GM21737 (cell line): ENCODE measurements at regions not wholly inside any gene's neighbourhood (a gene's known extent, or its start where the extent isn't known, plus 50 kb on each side); places are given as distances from the start of the nearest gene placed in this dataset.

Source experiments
- ATAC-seq: cut with Tn5 transposase; IDR thresholded peaks from one replicate; pipeline ENCODE4 v1.9.1; 2021; ENCODE audit warnings: mild to moderate bottlenecking, moderate library complexity; ENCODE audit not compliant: unreplicated experiment

DNA sequence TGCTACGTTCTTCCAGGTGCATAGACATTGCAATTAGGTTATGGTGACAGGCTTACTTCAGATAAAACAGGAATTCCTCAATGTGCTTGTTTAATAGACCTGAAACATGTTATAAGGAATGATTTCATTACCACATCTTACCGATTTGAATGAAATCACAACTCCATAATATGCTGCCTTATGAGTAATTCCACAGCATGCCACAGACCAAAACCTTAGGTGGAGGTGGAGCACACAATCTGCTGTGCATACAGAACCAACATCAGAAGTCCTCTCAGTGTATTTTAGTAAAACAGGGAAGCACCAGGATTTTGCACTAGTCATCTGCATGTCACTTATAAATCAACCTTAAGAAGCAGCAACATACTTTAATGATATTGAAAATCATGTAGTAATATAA, 148.9 kb upstream of the TSHZ2 start:
- no peak for ATAC-seq

DNA sequence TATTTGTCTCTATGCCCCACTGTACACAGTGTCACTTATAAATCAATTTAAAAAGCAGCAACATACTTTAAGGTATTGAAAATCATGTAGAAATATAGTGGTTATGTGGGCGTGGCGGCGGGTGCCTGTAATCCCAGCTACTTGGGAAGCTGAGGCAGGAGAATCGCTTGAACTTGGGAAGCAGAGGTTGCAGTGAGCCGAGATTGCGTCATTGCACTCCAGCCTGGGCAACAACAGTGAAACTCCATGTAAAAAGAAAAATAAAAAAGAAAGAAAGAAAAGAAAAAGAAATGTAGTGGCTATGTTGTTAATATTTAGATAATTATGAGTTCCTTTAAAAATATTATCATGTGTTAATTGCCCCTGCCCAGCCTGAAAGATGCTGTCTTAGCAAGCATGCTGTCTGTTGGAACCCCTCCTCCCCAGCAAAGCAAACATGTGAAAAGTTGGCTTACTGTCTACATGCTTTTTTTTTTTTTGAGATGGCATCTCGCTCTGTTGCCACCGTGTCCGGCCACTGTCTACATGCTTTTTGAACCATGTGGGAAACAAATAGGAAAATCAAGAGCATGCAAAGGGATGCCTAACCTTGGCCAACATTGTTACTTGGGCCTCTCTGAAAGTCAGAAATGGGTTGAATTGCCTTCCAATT, 151.4 kb upstream of the TSHZ2 start:
- ATAC-seq, result no peak

DNA sequence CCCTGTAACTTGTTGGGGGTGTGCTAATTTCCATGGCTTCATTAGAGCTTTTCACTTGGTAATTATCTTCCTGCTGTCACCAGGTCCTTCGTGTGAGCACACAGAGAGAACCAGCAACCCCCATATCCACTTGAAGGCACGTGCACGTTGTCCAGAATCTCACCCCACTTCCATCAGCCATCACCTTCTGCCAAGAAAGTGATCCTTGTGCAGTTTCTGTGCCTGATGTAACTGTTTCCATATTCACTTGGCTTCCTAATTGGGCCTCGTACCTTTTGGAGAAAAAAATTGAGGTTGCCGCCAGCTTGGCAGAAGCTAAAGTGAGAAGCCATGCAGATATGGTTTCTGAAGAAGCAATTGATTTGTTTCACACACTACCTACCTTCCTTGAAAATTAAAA, 153.7 kb upstream of the TSHZ2 start:
- ATAC-seq, result no peak

DNA sequence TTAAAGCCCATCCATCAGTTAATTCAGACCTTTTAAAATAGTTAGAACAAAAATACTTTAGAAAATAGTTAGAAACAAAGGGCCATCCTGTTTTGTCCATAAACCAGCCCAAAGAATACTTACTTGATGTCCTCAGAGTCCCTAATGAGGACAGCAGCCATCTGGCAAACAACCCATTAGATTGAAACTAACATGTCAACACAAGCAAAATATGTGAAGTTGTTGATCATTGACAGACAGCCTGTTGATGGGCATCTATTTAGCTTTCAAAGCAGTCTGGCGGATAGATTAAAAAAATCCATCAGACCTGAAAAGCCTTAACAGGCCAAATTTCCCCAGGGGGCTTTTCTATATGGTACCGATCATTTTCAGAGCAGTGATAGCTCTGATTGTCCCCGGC, 154.2 kb upstream of the TSHZ2 start:
- no peak for ATAC-seq

DNA sequence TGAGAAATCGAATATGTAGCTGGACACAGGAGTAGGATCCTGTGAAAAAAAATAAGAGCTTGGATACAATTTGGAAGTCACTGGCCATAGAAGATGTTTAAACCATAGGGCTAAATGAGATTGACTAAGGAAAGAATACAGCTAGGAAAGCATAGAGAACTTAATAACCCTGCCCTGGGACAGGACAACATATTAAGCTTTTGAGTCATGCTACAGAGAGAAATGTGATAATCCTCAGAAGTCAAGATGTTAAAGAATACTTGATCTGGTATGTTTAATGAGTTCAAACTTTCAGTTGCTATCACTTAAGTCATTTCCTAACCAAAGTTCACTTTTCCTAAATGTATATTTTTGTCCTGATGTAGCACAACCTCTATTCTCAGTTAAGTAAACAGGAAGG, 154.6 kb upstream of the TSHZ2 start:
- no peak for ATAC-seq

DNA sequence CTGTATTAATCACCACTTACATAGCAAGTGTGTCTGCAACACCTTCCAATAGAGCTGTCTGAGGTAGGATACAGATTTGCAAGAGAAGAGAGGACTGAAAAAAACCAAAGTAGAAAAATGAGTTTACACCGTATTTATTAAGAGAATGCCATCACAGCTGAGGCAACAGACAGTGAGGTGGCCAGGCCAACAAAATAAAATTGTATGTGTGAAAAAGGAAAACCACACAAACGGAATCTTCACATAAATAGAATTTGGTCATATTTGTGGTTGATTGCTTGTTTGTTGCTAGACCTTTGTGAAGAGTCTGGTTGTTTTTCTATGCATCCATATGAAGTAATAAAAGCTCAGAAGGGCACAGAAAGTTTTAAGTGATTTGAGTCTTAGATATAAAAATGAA, 157.8 kb upstream of the TSHZ2 start:
- no peak for ATAC-seq

DNA sequence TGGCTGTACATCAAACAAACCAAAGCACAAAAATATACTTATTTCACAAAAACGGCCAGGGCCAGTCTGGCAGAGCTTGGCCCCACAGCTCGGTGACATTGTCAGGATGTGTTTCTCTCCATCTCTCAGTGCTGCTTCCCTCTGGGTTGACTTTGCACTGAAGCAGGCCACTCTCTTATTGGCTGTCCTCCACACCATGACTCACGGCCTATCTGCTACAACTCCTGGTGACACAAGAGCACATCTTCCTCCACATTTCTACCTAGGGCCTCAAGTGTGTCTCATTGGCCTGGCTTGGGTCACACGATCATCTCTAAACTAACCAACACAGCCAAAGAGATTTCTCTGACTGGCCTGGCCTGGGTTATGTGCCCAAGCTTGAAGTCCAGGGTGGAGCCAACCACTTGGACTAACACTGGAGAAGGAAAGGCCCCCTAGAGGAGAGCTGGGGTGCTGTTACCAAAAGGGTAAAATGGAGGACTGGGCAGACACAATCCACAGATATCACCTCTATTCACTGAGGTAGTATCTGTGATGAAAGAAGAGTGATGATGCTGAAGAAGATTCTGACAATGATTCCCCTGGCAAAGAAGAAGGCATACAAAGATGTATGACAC, 159.8 kb upstream of the TSHZ2 start:
- no peak for ATAC-seq

DNA sequence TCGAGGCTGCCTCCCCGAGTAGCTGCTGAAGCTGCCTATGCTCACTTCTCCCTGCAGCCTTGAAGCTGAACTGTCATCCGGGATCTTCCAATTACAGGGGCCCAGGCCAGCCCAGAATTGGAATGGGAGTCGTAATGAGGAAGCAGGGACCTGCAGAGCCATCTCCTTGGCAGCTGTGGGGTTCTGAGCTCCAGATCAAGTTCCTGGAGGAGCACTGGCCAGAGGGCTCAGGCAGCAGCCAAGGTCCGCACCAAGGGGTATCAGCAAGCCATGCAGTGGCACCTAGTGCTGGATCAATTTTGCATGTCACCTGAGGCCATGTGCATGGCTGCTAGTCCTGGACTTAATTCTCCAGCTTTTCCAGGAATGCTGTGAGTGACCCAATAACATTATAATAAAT, 163.2 kb upstream of the TSHZ2 start:
- no peak for ATAC-seq

DNA sequence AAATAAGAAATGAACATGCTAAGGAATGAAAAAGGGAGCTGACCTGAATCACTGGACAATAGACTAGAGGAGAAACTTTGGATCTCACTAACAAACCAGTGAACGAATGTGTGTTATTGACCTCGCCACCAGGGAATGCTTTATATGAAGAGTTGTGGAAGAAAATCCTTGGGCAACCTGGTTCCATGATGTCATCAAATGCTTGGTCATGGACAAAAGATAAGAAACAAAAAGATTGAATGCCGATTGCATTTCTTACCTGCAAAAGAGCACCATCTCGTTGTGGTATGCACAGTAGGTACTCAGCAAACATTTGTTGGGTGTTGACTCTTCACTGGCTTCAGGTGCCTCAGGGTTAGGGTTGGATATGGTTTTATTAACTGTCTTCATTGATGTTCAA, 165.2 kb upstream of the TSHZ2 start:
- no peak for ATAC-seq

DNA sequence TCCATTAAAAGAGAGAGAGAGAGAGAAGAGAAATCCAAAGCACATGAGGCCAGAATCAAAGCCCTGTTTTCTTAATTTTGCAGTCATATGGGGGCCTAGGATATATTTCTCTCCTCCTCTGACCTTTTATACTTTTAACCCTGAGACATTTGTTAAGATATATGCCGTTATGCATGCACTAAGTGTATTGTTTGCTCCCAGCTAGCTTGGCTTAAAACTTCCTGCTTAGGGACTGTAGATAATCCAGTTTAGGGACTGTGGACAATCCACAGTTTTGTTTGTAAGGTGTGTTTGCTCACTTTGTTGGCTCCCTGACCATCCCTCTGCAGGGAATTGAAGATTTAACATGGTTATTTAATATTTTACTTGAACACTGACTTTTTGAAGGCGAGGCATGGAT, 166.3 kb upstream of the TSHZ2 start:
- ATAC-seq, result no peak

DNA sequence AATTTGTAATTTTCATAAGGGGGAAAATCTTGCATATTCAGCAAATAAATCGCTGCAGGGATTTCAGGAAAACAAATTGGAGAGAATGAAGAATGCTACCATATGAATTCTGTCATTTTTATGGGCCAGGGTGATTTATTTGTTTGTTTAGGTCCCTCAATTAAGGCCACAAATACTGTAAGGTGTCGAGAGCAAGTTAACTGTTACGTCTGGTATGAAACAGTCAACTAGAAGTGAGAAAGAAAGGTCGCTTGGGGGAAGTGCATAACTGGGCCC, 166.9 kb upstream of the TSHZ2 start:
- ATAC-seq, result no peak

DNA sequence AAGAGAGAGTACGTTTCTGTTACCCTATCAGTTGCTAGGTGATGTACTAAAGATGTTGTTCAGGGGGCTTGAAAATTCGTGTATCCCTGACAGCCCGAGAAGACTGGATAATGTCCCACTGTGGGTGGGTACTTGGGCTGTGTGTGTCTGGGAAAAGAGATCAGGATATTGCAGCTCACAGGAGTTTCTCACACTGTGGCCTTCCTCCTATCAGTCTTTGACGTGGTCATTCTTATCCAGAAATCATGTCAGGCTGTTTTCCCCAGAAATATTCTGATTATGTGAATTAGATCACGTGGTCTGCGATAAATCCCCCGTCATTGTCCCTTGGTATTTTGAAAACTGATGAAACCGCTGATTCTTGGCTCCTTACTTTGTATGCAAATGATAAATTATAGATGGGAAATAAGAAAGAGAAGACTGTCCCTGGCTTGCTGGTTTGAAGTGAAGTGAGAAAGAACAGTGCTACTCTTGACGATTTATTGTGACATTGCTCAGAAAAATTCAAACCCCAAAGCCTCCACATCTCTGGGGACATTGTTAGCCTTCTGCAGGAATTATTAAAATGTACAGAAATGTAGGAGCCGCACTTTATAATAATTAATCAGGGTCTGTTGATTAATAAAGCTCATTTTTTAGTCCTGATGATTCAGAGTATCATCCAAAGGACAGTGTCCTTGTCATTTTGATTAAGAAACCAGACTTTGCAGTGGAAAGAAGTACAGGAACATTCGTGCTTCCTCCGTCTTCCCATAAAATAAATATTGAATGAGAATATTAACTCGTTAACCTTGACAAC, 167.5 kb upstream of the TSHZ2 start:
- no peak for ATAC-seq

DNA sequence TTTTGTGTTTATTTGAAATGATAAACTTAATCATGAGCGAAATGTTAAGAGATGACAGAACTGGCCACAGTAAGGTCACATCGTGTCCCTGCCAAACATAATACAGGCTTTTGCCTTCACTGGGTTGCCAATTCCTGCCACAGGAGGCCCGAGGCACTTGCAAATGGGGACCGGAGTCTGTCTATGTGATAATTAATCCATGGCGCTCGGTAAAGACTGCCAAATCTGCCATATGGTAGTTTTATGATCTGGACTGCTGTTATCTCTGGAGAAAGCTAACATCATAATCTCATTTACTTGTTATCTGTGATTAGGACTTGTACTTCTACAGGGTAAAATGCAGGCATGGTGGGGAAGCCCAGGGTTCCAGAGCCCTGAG, 170.5 kb upstream of the TSHZ2 start:
- ATAC-seq, result no peak

DNA sequence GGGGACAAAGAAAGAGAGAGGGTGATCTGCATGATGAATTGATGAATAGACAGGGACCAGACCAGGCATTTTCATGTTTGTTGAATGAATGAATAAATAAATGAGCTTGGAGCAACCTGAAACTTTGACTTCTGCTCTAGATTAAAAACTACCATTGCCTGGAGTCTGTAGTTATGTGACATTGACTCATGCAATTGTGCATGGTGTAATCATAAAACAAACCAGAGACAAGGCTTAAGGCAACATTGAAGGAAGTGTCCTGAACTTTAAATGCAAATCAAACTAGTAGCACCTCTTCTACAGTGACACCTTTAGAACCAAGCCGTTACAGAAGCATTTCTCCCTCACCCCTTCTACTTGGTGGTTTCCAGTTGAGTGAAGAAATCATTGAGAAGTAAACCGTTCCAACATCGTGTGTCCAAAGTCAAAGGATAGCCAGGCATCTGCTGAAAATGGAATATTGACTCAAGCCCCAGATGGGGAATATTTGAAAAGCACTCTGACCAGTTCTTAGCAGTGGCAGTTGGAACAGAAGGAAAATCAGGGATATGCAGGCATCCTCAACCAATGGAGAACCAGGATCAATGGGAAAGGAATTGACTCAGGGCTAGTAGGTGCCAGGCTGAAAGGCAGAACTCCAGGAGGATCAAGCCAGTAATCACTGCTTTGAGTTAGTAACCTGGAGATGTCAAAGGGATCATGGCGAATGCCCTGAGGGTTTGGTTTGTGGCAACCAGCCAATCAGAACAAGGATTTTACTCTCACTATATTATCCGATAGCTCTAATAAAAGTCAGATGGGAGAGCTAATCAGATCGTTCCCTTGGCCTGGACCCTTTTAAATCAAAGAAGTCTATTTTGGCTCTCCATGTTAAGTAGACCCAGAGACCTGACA, 171.2 kb upstream of the TSHZ2 start:
- ATAC-seq, result no peak

DNA sequence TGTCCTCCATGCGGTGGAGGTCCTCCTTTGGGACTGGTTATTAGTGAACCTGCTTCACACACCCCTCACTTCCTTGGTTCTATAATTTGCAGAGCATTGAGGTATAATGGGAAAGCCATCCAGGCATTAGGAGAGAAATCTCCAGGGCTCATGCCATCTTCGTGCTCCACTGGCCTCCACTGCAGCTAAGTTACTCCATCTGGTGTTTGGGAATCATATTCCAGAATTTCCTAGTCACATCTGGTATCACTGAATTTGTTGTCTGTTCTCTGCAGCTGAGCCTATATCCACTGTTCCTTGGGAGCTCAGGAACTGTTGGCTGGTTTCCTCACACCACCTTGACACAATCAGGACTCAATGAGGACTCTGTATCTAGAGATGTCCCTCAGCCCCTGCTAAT, 173.0 kb upstream of the TSHZ2 start:
- ATAC-seq, result no peak

DNA sequence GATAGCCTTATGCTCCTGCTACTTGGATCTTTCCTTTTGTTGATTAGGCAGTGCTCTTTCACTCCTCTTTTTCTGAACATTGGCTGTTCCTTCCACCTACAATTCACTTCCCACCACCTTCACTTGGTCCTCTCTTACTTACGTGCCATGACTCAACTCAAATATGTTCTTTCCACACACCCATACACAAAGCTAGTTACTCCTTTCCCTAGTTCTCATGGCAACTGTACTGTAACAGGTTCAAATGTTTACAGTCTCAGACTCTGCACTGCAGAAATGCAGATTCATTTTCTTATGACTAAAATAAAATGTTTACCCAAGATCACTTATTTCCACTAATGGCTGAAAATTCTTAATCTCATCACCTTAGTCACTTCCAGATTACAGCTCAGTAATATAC, 174.0 kb upstream of the TSHZ2 start:
- ATAC-seq, result no peak

DNA sequence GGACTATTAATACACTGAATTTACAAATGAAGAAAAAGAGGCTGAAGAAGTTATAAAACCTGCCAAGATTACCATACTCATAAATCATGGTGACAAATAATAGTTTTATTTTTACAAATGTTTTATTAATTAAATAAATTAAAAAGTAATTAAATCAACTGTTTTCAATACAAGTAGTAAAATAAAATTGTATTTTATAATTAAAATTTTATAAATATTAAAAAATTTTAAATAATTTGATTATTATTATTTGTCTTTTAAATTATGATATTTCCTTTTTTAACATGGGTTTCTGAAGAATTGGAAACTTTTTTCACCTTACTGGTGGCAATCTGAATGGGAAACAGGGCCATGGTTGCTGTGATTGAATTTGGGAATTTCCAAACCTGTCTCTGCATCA, 177.3 kb upstream of the TSHZ2 start:
- no peak for ATAC-seq

DNA sequence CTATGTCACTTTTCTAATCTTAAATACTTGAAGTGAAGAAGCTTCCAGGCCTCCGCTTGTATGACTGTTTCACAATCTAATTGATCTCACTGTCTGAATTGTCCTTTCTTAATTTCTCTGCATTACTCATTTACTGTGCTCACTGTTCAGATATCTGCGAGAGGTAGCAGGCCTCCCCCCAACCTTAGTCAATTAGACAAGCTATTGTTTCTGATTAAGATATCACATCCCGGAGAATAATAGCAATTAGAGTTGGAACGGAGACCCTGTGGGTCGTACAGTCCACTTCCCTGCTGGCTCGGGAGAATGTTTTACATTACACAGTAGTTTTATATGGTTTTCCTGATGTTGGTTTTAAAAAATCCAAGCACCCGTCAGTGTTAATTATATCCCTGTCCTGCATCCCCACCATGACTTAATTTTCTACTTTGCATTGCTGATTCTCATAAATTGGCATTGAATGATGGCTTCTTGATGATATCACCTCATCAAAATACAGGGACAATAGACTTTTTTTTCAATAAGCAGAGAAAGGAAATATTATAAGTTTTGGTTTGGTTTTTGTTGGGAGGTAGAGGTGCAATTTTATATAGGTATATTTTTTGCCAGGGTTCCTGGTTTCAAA, 178.7 kb upstream of the TSHZ2 start:
- ATAC-seq, result no peak

DNA sequence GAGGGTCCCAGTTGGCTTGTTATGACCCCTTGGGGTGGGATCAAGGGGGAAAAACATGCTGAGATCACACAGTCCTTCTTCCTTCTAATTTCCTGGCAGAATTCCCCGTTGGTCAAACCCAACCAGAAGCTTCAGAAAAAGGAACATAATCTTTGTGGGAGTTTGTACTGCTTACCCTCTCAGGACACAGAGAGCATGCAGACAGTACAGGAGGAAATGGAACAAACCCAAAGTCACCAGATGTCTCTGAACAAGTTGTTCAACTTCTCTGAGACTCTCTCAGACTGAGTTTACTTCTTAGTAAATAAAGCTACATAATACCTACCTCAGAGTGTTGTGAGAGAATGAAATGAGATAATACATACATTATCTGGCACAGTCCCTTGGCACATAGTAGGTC, 181.1 kb upstream of the TSHZ2 start:
- no peak for ATAC-seq

DNA sequence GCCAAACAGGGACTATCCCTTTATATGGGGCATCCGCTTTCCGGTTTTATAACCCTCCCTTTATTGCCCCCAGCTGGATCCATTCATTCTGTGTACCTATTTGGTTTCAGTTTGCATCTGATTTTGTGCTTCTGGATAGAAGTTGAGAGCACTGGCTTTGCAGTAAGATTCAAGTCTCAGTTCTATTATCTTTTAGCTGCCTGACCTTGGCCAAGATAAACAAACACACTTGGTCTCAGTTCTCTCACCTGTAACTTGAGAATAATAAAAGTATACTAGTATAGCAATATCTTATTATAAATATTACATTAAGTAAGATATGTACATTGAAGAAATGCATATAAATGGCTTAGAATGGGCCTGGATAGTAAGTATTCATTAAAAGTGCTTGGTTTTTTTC, 182.4 kb upstream of the TSHZ2 start:
- no peak for ATAC-seq

DNA sequence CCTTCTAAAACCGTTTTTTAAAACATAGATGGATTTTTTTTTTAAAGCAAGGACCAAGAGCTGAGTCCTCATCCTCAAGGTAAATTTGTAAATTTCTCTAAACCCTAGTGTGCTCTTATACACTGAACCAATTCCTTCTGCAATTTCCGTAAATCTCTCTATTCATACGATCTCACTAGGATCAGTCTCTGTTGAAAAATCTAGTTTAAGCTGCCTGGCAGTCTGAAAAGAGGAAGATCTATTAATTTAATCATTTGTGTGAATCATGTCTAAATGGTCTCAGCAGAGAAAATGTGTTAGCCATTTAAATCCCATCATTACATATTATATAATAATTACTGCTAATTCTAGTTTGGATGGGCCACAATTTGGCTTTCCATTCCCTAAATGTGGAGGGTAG, 184.2 kb upstream of the TSHZ2 start:
- ATAC-seq, result no peak
